H1 (cell line): ENCODE measurements at regions not wholly inside any gene's neighbourhood (a gene's known extent, or its start where the extent isn't known, plus 50 kb on each side); places are given as distances from the start of the nearest gene placed in this dataset.

Experiments
- ATF2 ChIP-seq: IDR thresholded peaks from 2 replicates; pipeline ENCODE4 v1.6.1; 2012; ENCODE audit warnings: low read length, inconsistent platforms
- CHD1 ChIP-seq: IDR thresholded peaks from 2 replicates; pipeline ENCODE4 v1.6.1; 2012; ENCODE audit warnings: low read depth, low read length, improper control_type of control experiment
- CHD2 ChIP-seq: IDR thresholded peaks from 2 replicates; pipeline ENCODE4 v1.6.1; 2012; ENCODE audit warnings: low read length, improper control_type of control experiment
- CHD7 ChIP-seq: fragments of 300-600 bp; sonication (generic); IDR thresholded peaks from 2 replicates; pipeline ENCODE4 v1.7.1; 2012; ENCODE audit warnings: low read length, moderate library complexity, mild to moderate bottlenecking, inconsistent platforms; ENCODE audit not compliant: insufficient replicate concordance
- CREB1 ChIP-seq: IDR thresholded peaks from 2 replicates; pipeline ENCODE4 v1.6.1; 2012; ENCODE audit warnings: inconsistent platforms
- POU5F1 ChIP-seq: IDR thresholded peaks from 2 replicates; pipeline ENCODE4 v1.6.1; 2011; ENCODE audit warnings: low read depth, mild to moderate bottlenecking, low read length, moderate library complexity
- RBBP5 ChIP-seq: IDR thresholded peaks from 2 replicates; pipeline ENCODE4 v1.7.1; 2012; ENCODE audit warnings: low read depth, mild to moderate bottlenecking, inconsistent platforms, low read length, moderate library complexity, borderline replicate concordance
- RXRA ChIP-seq: IDR thresholded peaks from 2 replicates; pipeline ENCODE4 v1.6.1; 2011; ENCODE audit warnings: low read depth, mild to moderate bottlenecking, low read length, moderate library complexity; ENCODE audit not compliant: insufficient read depth
- SP1 ChIP-seq: IDR thresholded peaks from 2 replicates; pipeline ENCODE4 v1.6.1; 2011; ENCODE audit warnings: low read depth, low read length
- SUZ12 ChIP-seq: fragments of 200-600 bp; sonication (generic); IDR thresholded peaks from 2 replicates; pipeline ENCODE4 v1.6.1; 2012; ENCODE audit warnings: mild to moderate bottlenecking, inconsistent platforms, low read length, moderate library complexity, mixed read lengths
- TAF1 ChIP-seq: IDR thresholded peaks from 2 replicates; pipeline ENCODE4 v1.6.1; 2011; ENCODE audit warnings: mild to moderate bottlenecking, low read depth, low read length
- TBP ChIP-seq: IDR thresholded peaks from 2 replicates; pipeline ENCODE4 v1.6.1; 2011; ENCODE audit warnings: low read depth, low read length, improper control_type of control experiment

GRCh38 chr18:22783662-22784076 lies 149.5 kb upstream of the RBBP8 start (continued):
- TF ChIP-seq CHD7 (no peak), RXRA (no peak), SUZ12 (no peak), POU5F1 (no peak), ATF2 (no peak), TBP (no peak), SP1 (no peak), CREB1 (no peak), CHD2 (no peak), RBBP5 (no peak), TAF1 (no peak), CHD1 (no peak)
